ENCODE measurements at regions not wholly inside any gene's neighbourhood (a gene's known extent, or its start where the extent isn't known, plus 50 kb on each side); places are given as distances from the start of the nearest gene placed in this dataset.

DNA sequence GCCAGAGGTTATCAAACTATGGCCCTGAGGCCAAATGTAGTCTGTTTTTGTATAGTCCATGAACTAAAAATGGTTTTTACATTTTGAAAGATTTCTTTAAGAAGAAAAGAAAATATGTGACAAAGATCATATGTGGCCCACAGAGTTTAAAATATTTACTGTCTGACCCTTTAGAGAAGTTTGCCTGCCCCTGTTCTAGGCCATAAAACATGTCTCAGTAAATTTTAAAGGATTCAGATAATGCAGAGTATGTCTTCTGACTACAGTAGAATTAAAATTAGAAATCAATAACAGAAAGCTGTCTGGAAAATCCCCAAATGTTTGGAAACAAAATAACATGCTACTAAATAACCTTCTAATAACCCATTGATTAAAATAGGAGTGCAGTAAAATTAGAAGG lies 86.3 kb downstream of the KCNRG start:
- Histone ChIP-seq H3K4me3 (no peak overlapping the region), H3K9me3 (ENCODE audit: control insufficient read depth in 4 of 4, insufficient read depth in 3 of 4, low read length in 3 of 4) (peaks cover 0 to 10% (median 2%) of the 10 kb centered on the region in 4 donors), H3K27ac (ENCODE audit: low read depth in 1 of 2, low read length in 1 of 2) (no peak overlapping the region), H3K4me1 (ENCODE audit: control insufficient read depth in 5 of 5, insufficient read depth in 5 of 5, low read length in 5 of 5) (peaks cover 0 to 1% (median 0%) of the 10 kb centered on the region in 5 donors), H3K27me3 (ENCODE audit: control insufficient read depth in 3 of 3, insufficient read depth in 3 of 3, low read length in 2 of 3) (no peaks in the 10 kb centered on the region), H3K36me3 (ENCODE audit: control insufficient read depth in 4 of 4, insufficient read depth in 4 of 4, low read length in 4 of 4) (peaks cover 0 to 6% (median 3%) of the 10 kb centered on the region in 4 donors), H3K9ac (ENCODE audit: insufficient read depth in 1 of 2, low read length in 2 of 2) (no peak overlapping the region)
- ATAC-seq (ENCODE audit: insufficient read depth, low FRiP score), result no peak
- TF ChIP-seq, protein P1, sequence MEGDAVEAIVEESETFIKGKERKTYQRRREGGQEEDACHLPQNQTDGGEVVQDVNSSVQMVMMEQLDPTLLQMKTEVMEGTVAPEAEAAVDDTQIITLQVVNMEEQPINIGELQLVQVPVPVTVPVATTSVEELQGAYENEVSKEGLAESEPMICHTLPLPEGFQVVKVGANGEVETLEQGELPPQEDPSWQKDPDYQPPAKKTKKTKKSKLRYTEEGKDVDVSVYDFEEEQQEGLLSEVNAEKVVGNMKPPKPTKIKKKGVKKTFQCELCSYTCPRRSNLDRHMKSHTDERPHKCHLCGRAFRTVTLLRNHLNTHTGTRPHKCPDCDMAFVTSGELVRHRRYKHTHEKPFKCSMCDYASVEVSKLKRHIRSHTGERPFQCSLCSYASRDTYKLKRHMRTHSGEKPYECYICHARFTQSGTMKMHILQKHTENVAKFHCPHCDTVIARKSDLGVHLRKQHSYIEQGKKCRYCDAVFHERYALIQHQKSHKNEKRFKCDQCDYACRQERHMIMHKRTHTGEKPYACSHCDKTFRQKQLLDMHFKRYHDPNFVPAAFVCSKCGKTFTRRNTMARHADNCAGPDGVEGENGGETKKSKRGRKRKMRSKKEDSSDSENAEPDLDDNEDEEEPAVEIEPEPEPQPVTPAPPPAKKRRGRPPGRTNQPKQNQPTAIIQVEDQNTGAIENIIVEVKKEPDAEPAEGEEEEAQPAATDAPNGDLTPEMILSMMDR (IDR thresholded peaks at IDR 0.05; ENCODE audit: control extremely low read depth, extremely low read depth), result no peak
- DNase-seq, result no peak

DNA sequence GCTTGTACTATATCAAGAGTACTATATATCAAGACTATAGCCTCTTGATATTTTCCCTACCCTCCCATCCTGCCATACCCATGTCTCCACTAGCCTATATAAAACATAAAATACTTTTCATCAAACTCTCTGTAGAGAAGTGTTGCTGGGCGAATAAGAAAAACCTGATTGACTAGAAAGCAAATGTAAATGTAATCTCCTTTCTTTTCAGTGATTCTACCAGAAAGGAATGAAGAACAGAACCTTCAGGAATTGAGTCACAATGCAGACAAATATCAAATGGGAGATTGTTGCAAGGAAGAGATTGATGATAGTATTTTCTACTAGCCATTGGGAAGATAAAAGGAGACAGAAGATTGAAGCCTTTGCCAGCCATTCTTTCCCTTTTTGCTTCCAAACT lies 89.2 kb downstream of the KCNRG start:
- Histone ChIP-seq H3K9me3 (ENCODE audit: control insufficient read depth in 4 of 4, insufficient read depth in 3 of 4, low read length in 3 of 4) (no peaks in the 10 kb centered on the region), H3K4me3 (no peak overlapping the region), H3K4me1 (ENCODE audit: control insufficient read depth in 5 of 5, insufficient read depth in 5 of 5, low read length in 5 of 5) (peaks cover 0 to 6% (median under 1%) of the 10 kb centered on the region in 5 donors), H3K36me3 (ENCODE audit: control insufficient read depth in 4 of 4, insufficient read depth in 4 of 4, low read length in 4 of 4) (peaks cover 0 to 1% (median under 1%) of the 10 kb centered on the region in 4 donors), H3K9ac (ENCODE audit: insufficient read depth in 1 of 2, low read length in 2 of 2) (no peak overlapping the region), H3K27me3 (ENCODE audit: control insufficient read depth in 3 of 3, insufficient read depth in 3 of 3, low read length in 2 of 3) (no peaks in the 10 kb centered on the region), H3K27ac (ENCODE audit: low read depth in 1 of 2, low read length in 1 of 2) (peak overlapping the region in 1 of 2 donors; percentile 45)
- ATAC-seq (ENCODE audit: insufficient read depth, low FRiP score) (no peak), DNase-seq (peak in 1 of 3 donors; percentile 20)
- TF ChIP-seq, protein P1 (IDR thresholded peaks at IDR 0.05; ENCODE audit: control extremely low read depth, extremely low read depth), result no peak
- WGBS, 2 donors, result 90 to 95% methylated on average over 1 of the region's 1 CpG

DNA sequence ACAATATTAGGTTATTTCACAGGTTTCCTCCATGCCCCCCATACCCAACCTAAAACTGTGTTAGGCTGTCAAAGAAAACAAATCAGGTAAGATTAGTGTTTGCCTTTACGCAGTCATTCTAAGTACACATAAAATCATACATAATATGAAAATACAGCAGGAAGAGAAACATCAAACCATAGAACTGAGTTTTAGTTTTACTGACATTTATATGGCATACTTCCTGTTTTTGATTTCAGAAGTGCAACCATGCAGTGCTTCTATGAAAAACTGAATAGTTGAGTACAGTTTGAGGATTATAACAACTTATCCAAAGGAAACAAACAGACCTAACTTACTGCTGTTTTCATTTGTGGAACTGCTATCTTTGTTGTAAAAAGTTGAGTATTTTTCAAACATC lies 91.3 kb downstream of the KCNRG start:
- WGBS, 2 donors, result 14 to 53% methylated on average over 1 of the region's 1 CpG
- H3K27ac ChIP-seq (ENCODE audit: low read depth in 1 of 2, low read length in 1 of 2), result no peak overlapping the region
- H3K9ac ChIP-seq (ENCODE audit: insufficient read depth in 1 of 2, low read length in 2 of 2), result no peak overlapping the region
- H3K9me3 ChIP-seq (ENCODE audit: control insufficient read depth in 4 of 4, insufficient read depth in 3 of 4, low read length in 3 of 4), result no peaks in the 10 kb centered on the region
- ATAC-seq (ENCODE audit: insufficient read depth, low FRiP score) (no peak), DNase-seq (no peak)
- peaks cover 0 to 2% (median 0%) of the 10 kb centered on the region in 4 donors for H3K36me3 ChIP-seq (ENCODE audit: control insufficient read depth in 4 of 4, insufficient read depth in 4 of 4, low read length in 4 of 4)
- TF ChIP-seq, protein P1 (IDR thresholded peaks at IDR 0.05; ENCODE audit: control extremely low read depth, extremely low read depth), result no peak
- H3K4me3 ChIP-seq, result no peak overlapping the region
- H3K27me3 ChIP-seq (ENCODE audit: control insufficient read depth in 3 of 3, insufficient read depth in 3 of 3, low read length in 2 of 3), result no peaks in the 10 kb centered on the region
- H3K4me1 ChIP-seq (ENCODE audit: control insufficient read depth in 5 of 5, insufficient read depth in 5 of 5, low read length in 5 of 5), result peaks cover 0 to 6% (median 1%) of the 10 kb centered on the region in 5 donors

DNA sequence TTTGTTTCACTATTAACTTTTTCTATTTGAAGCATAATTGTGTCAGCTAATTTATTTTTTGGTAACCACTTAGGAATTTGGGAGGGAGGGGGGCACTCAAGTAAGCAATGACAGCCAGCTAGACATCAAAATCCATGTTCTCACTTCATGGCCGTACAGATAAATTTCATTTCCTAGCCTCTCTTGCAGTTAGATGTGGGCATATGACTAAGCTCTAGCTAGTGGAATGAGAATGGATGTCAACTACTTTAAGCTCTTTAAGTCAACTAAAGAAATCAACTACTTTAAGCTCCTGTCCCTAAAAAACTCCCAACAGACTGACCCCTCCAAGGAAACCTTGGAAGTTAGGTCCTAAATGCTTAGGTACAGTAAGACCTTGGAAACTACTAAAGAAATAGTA lies 92.0 kb downstream of the KCNRG start:
- Histone ChIP-seq H3K9me3 (ENCODE audit: control insufficient read depth in 4 of 4, insufficient read depth in 3 of 4, low read length in 3 of 4) (no peaks in the 10 kb centered on the region), H3K4me1 (ENCODE audit: control insufficient read depth in 5 of 5, insufficient read depth in 5 of 5, low read length in 5 of 5) (peaks cover 0 to 6% (median 1%) of the 10 kb centered on the region in 5 donors), H3K9ac (ENCODE audit: insufficient read depth in 1 of 2, low read length in 2 of 2) (no peak overlapping the region), H3K27ac (ENCODE audit: low read depth in 1 of 2, low read length in 1 of 2) (peak overlapping the region in 1 of 2 donors; percentile 21), H3K4me3 (no peak overlapping the region), H3K27me3 (ENCODE audit: control insufficient read depth in 3 of 3, insufficient read depth in 3 of 3, low read length in 2 of 3) (no peaks in the 10 kb centered on the region), H3K36me3 (ENCODE audit: control insufficient read depth in 4 of 4, insufficient read depth in 4 of 4, low read length in 4 of 4) (peaks cover 0 to 2% (median 0%) of the 10 kb centered on the region in 4 donors)
- ATAC-seq (ENCODE audit: insufficient read depth, low FRiP score), result no peak
- DNase-seq, result no peak
- 42 to 51% methylated on average over 1 of the region's 1 CpG for WGBS, 2 donors
- TF ChIP-seq, protein P1 (IDR thresholded peaks at IDR 0.05; ENCODE audit: control extremely low read depth, extremely low read depth), result no peak

Data from lung (tissue), 11 donors.